Gastroesophageal sphincter (tissue), 4 donors: ENCODE measurements at regions not wholly inside any gene's neighbourhood (a gene's known extent, or its start where the extent isn't known, plus 50 kb on each side); places are given as distances from the start of the nearest gene placed in this dataset.

Source experiments
- ATAC-seq: fragments of 150-250 bp; one replicate; pipeline ENCODE4 v1.9.1; 2016; ENCODE audit warnings: mild to moderate bottlenecking, moderate library complexity
- H3K27ac ChIP-seq, 4 donors: fragments of 200-600 bp; sonication (generic) in 3 of 4; 1 replicate in 3 of 4; 2 replicates in 1 of 4; pipeline ENCODE4 v1.5.1; 2016 to 2019
- H3K27me3 ChIP-seq: fragments of 200-600 bp; sonication (generic); one replicate; pipeline ENCODE4 v1.5.1; 2019
- H3K36me3 ChIP-seq, 2 donors: fragments of 200-600 bp; sonication (generic); one replicate each; pipeline ENCODE4 v1.5.1; 2019; ENCODE audit warnings: control low read depth in 1 of 2
- H3K4me1 ChIP-seq, 3 donors: fragments of 200-600 bp; sonication (generic); 1 replicate in 2 of 3; 2 replicates in 1 of 3; pipeline ENCODE4 v1.5.1; 2016 to 2019; ENCODE audit warnings: control low read depth in 2 of 3
- H3K4me3 ChIP-seq, 2 donors: fragments of 200-600 bp; sonication (generic); one replicate each; pipeline ENCODE4 v1.5.1; 2019; ENCODE audit warnings: mild to moderate bottlenecking in 1 of 2, moderate library complexity in 1 of 2
- H3K9me3 ChIP-seq, 3 donors: fragments of 200-600 bp; sonication (generic); one replicate each; pipeline ENCODE4 v1.5.1; 2017 to 2019; ENCODE audit warnings: control low read depth in 2 of 3
- CTCF ChIP-seq, 4 experiments: fragments of 200-600 bp in 2 of 4; fragments of 450-650 bp in 2 of 4; sonication (generic) in 1 of 4; IDR thresholded peaks; one replicate each; pipeline ENCODE4 v1.5.1; 2017 to 2019; ENCODE audit warnings: antibody characterized with exemption in 4 of 4, mild to moderate bottlenecking in 2 of 4, moderate library complexity in 2 of 4
- EP300 ChIP-seq: sonication (generic); formaldehyde crosslinking; IDR thresholded peaks from one replicate; pipeline ENCODE4 v1.6.1; 2017; ENCODE audit warnings: antibody characterized with exemption, mild to moderate bottlenecking
- POLR2A ChIP-seq, 2 donors: fragments of 450-650 bp; IDR thresholded peaks; one replicate each; pipeline ENCODE4 v1.6.1; 2017; ENCODE audit warnings: antibody characterized with exemption in 2 of 2, mild to moderate bottlenecking in 2 of 2, moderate library complexity in 1 of 2
- POLR2AphosphoS5 ChIP-seq: sonication (generic); formaldehyde crosslinking; IDR thresholded peaks from one replicate; pipeline ENCODE4 v1.6.1; 2017; ENCODE audit warnings: antibody characterized with exemption
- WGBS, 2 donors: methylation state at CpG; one replicate each; pipeline ENCODE4 v1.1.5; 2018; ENCODE audit warnings: low coverage in 1 of 2; 5-methylcytosine and 5-hydroxymethylcytosine counted together

- no peaks in the 10 kb centered on the region for H3K36me3 ChIP-seq
- peaks cover 4% of the 10 kb centered on the region for H3K27me3 ChIP-seq
- H3K27ac ChIP-seq, result peak overlapping the region in 2 of 4 donors; percentile 42 to 59
- peaks cover 2 to 36% (median 12%) of the 10 kb centered on the region in 3 donors for H3K4me1 ChIP-seq
- WGBS, 2 donors, result 25 to 31% methylated on average over 10 to 12 of the region's 15 CpGs
- ATAC-seq, result no peak
- H3K9me3 ChIP-seq, result no peaks in the 10 kb centered on the region
- TF ChIP-seq EP300 (no peak), POLR2AphosphoS5 (no peak), POLR2A (IDR thresholded peaks at IDR 0.05) (no peak), CTCF (IDR thresholded peaks at IDR 0.05) (no peak)
- H3K4me3 ChIP-seq, result peak overlapping the region in 1 of 2 donors; percentile 67
Measured at GRCh38 chr18:46335534-46336101, 231.4 kb downstream of the HAUS1 start.

- Histone ChIP-seq H3K4me3 (no peak overlapping the region), H3K4me1 (peaks cover 2 to 36% (median 12%) of the 10 kb centered on the region in 3 donors), H3K27me3 (peaks cover 4% of the 10 kb centered on the region), H3K27ac (peak overlapping the region in 2 of 4 donors; percentile 22 to 42), H3K9me3 (no peaks in the 10 kb centered on the region), H3K36me3 (no peaks in the 10 kb centered on the region)
- TF ChIP-seq EP300, result no peak
- TF ChIP-seq POLR2A (IDR thresholded peaks at IDR 0.05), result no peak
- TF ChIP-seq POLR2AphosphoS5, result no peak
- TF ChIP-seq CTCF (IDR thresholded peaks at IDR 0.05), result no peak
- 47 to 59% methylated on average over 4 to 8 of the region's 8 CpGs for WGBS, 2 donors
- no peak for ATAC-seq
Measured at GRCh38 chr18:46336278-46337111, 232.3 kb downstream of the HAUS1 start.

GRCh38 chr18:46337271-46337670 lies 233.1 kb downstream of the HAUS1 start:
- no peak for ATAC-seq
- 65 to 77% methylated on average over 9 to 10 of the region's 10 CpGs for WGBS, 2 donors
- no peaks in the 10 kb centered on the region for H3K36me3 ChIP-seq
- TF ChIP-seq POLR2A (IDR thresholded peaks at IDR 0.05), result no peak
- no peak for TF ChIP-seq POLR2AphosphoS5
- TF ChIP-seq EP300, result no peak
- no peak for TF ChIP-seq CTCF (IDR thresholded peaks at IDR 0.05)
- H3K27me3 ChIP-seq, result peaks cover 4% of the 10 kb centered on the region
- no peak overlapping the region for H3K4me3 ChIP-seq
- H3K9me3 ChIP-seq, result no peaks in the 10 kb centered on the region
- H3K4me1 ChIP-seq, result peaks cover 2 to 36% (median 12%) of the 10 kb centered on the region in 3 donors
- peak overlapping the region in 1 of 4 donors; percentile 7 for H3K27ac ChIP-seq

- no peak for ATAC-seq
- Histone ChIP-seq H3K27ac (no peak overlapping the region), H3K4me1 (peaks cover 2 to 33% (median 12%) of the 10 kb centered on the region in 3 donors), H3K27me3 (peaks cover 4% of the 10 kb centered on the region), H3K36me3 (no peaks in the 10 kb centered on the region), H3K4me3 (no peak overlapping the region), H3K9me3 (no peaks in the 10 kb centered on the region)
- TF ChIP-seq CTCF (IDR thresholded peaks at IDR 0.05) (no peak), POLR2A (IDR thresholded peaks at IDR 0.05) (no peak), EP300 (no peak), POLR2AphosphoS5 (no peak)
- 67% methylated on average over 1 of the region's 2 CpGs; no CpG with 5 or more reads in 1 of the 2 donors for WGBS, 2 donors
Measured at GRCh38 chr18:46338205-46338604, 234.0 kb downstream of the HAUS1 start.
